Trophoblast cell (in vitro differentiated cells and primary cell): ENCODE measurements at regions not wholly inside any gene's neighbourhood (a gene's known extent, or its start where the extent isn't known, plus 50 kb on each side); places are given as distances from the start of the nearest gene placed in this dataset.

Experiments used
- DNase-seq, 2 donors: peaks; one replicate each; pipeline ENCODE4 v3.0.0-alpha.2; 2016
- H2AFZ ChIP-seq: 2 replicates; pipeline ENCODE4 v1.6.1; 2013; ENCODE audit warnings: low read length, moderate library complexity, mild to moderate bottlenecking; ENCODE audit not compliant: insufficient read depth, poor library complexity
- H2AK5ac ChIP-seq: 2 replicates; pipeline ENCODE4 v1.6.1; 2013; ENCODE audit warnings: mild to moderate bottlenecking, low read length
- H2BK120ac ChIP-seq: 2 replicates; pipeline ENCODE4 v1.6.1; 2013; ENCODE audit warnings: low read length, mild to moderate bottlenecking, moderate library complexity; ENCODE audit not compliant: insufficient read depth, poor library complexity
- H2BK12ac ChIP-seq: 2 replicates; pipeline ENCODE4 v1.6.1; 2013; ENCODE audit warnings: mild to moderate bottlenecking, low read length, moderate library complexity
- H2BK5ac ChIP-seq: 2 replicates; pipeline ENCODE4 v1.6.1; 2013; ENCODE audit warnings: low read length, low read depth, moderate library complexity, mild to moderate bottlenecking; ENCODE audit not compliant: poor library complexity
- H3K14ac ChIP-seq: 2 replicates; pipeline ENCODE4 v1.6.1; 2013; ENCODE audit warnings: mild to moderate bottlenecking, low read length
- H3K18ac ChIP-seq: 2 replicates; pipeline ENCODE4 v1.6.1; 2013; ENCODE audit warnings: mild to moderate bottlenecking, low read length
- H3K23ac ChIP-seq: 2 replicates; pipeline ENCODE4 v1.6.1; 2013; ENCODE audit warnings: low read length
- H3K27ac ChIP-seq: 2 replicates; pipeline ENCODE4 v1.5.1; 2013; ENCODE audit warnings: low read depth, mild to moderate bottlenecking, inconsistent platforms, low read length, moderate library complexity
- H3K27me3 ChIP-seq: 2 replicates; pipeline ENCODE4 v1.6.1; 2013; ENCODE audit warnings: inconsistent platforms, mild to moderate bottlenecking, low read length, moderate library complexity; ENCODE audit not compliant: insufficient read depth
- H3K36me3 ChIP-seq, 2 experiments: 1 replicate in 1 of 2; 2 replicates in 1 of 2; pipeline ENCODE4 v1.6.1; 2013; ENCODE audit warnings: low read length in 2 of 2, mild to moderate bottlenecking in 2 of 2, moderate library complexity in 1 of 2; ENCODE audit not compliant: insufficient read depth in 2 of 2, control insufficient read depth in 1 of 2
- H3K4ac ChIP-seq: 2 replicates; pipeline ENCODE4 v1.6.1; 2013; ENCODE audit warnings: low read depth, mild to moderate bottlenecking, low read length, moderate library complexity
- H3K4me1 ChIP-seq, 2 experiments: 1 replicate in 1 of 2; 2 replicates in 1 of 2; pipeline ENCODE4 v1.6.1; 2013; ENCODE audit warnings: low read length in 2 of 2, mild to moderate bottlenecking in 2 of 2, moderate library complexity in 1 of 2; ENCODE audit not compliant: insufficient read depth in 2 of 2, control insufficient read depth in 1 of 2
- H3K4me2 ChIP-seq: 2 replicates; pipeline ENCODE4 v1.6.1; 2013; ENCODE audit warnings: inconsistent platforms, mild to moderate bottlenecking, low read length, moderate library complexity
- H3K4me3 ChIP-seq: 2 replicates; pipeline ENCODE4 v1.5.1; 2013; ENCODE audit warnings: mild to moderate bottlenecking, low read depth, low read length, inconsistent platforms
- H3K79me1 ChIP-seq: one replicate; pipeline ENCODE4 v1.6.1; 2013; ENCODE audit warnings: low read length
- H3K79me2 ChIP-seq: 2 replicates; pipeline ENCODE4 v1.6.1; 2013; ENCODE audit warnings: low read length, mild to moderate bottlenecking; ENCODE audit not compliant: control insufficient read depth, insufficient read depth, poor library complexity
- H3K9ac ChIP-seq: 2 replicates; pipeline ENCODE4 v1.6.1; 2013; ENCODE audit warnings: mild to moderate bottlenecking, low read length
- H3K9me3 ChIP-seq: 2 replicates; pipeline ENCODE4 v1.6.1; 2013; ENCODE audit warnings: low read depth, mild to moderate bottlenecking, control low read depth, inconsistent platforms, low read length; ENCODE audit not compliant: insufficient read depth
- H4K12ac ChIP-seq: 2 replicates; pipeline ENCODE4 v1.6.1; 2013; ENCODE audit warnings: low read depth, mild to moderate bottlenecking, low read length, moderate library complexity
- H4K8ac ChIP-seq: 2 replicates; pipeline ENCODE4 v1.6.1; 2013; ENCODE audit warnings: low read depth, mild to moderate bottlenecking, low read length, moderate library complexity
- H4K91ac ChIP-seq: one replicate; pipeline ENCODE4 v1.6.1; 2013; ENCODE audit warnings: low read depth, mild to moderate bottlenecking, low read length, moderate library complexity
- WGBS: extraction: QIAGEN DNeasy Blood & Tissue Kit; methylation state at CpG from one replicate; pipeline ENCODE4 v1.1.7; 2013; ENCODE audit warnings: missing lambda C conversion rate; ENCODE audit not compliant: insufficient read length, insufficient coverage; ENCODE audit errors: extremely low coverage; 5-methylcytosine and 5-hydroxymethylcytosine counted together

DNA sequence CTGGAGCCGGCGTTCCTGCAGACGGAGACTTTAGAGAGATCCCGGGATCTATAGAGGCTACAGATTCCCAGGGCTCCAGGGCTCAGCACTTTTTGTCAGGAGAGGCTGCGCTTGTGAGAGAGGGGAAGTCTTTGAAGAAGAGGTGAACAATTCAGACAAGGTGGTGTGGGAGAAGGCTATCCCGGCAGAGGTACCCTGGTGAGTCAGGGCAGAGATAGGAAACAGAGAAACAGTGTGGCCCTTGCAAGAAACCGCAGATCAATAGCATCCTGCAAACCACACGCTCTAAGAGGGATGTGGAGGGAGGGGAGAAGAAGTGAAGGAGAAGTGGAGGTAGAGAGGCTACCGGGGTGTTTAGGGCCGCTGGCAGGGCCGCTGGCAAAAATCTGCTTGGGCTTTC lies 160.5 kb upstream of the APCDD1 start:
- no peak overlapping the region for H2BK120ac ChIP-seq
- H4K8ac ChIP-seq = no peak overlapping the region
- no peak overlapping the region for H3K27ac ChIP-seq
- H3K36me3 ChIP-seq = no peaks in the 10 kb centered on the region
- no CpG with 5 or more reads among the region's 11 CpGs for WGBS
- no peaks in the 10 kb centered on the region for H3K79me2 ChIP-seq
- no peak overlapping the region for H4K91ac ChIP-seq
- peaks cover 6% of the 10 kb centered on the region for H3K9me3 ChIP-seq
- H3K14ac ChIP-seq = no peak overlapping the region
- H3K18ac ChIP-seq = no peak overlapping the region
- H3K4me1 ChIP-seq = peaks cover 0 to 3% of the 10 kb centered on the region in 2 experiments
- no peak overlapping the region for H3K4me2 ChIP-seq
- H3K9ac ChIP-seq = no peak overlapping the region
- no peaks in the 10 kb centered on the region for H3K79me1 ChIP-seq
- no peak for DNase-seq
- H2AFZ ChIP-seq = no peak overlapping the region
- no peak overlapping the region for H2BK12ac ChIP-seq
- no peak overlapping the region for H3K4ac ChIP-seq
- H3K23ac ChIP-seq = no peak overlapping the region
- H4K12ac ChIP-seq = no peak overlapping the region
- no peak overlapping the region for H2BK5ac ChIP-seq
- no peak overlapping the region for H3K4me3 ChIP-seq
- H2AK5ac ChIP-seq = no peak overlapping the region
- no peaks in the 10 kb centered on the region for H3K27me3 ChIP-seq

DNA sequence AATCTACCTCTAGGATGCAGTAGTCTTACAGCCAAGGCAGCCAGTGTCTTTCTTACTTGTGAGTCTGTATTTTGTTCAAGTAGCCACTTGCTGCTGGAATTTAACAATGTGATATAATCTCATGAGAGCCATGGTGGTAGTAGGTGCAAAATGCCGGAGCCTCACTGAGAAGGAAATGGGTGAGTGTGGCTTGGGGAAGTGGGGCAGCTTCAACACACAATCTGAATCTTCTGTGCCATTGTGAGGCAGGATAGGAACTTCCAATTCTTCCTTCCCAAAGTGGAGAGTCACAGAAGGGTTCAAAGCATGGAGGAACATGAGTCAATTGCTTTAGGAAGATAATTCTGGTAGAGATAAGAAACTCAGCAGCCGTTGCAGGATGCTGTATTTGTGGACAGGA lies 158.7 kb upstream of the APCDD1 start:
- H3K14ac ChIP-seq = no peak overlapping the region
- no peak overlapping the region for H3K27ac ChIP-seq
- H3K4me1 ChIP-seq = no peaks in the 10 kb centered on the region
- no peak overlapping the region for H4K91ac ChIP-seq
- no peak overlapping the region for H2AFZ ChIP-seq
- H4K8ac ChIP-seq = no peak overlapping the region
- no peaks in the 10 kb centered on the region for H3K79me2 ChIP-seq
- H3K9me3 ChIP-seq = peaks cover 2% of the 10 kb centered on the region
- no peaks in the 10 kb centered on the region for H3K27me3 ChIP-seq
- no peak overlapping the region for H3K4ac ChIP-seq
- H2BK12ac ChIP-seq = no peak overlapping the region
- DNase-seq = no peak
- H3K4me2 ChIP-seq = no peak overlapping the region
- H4K12ac ChIP-seq = no peak overlapping the region
- H3K4me3 ChIP-seq = no peak overlapping the region
- H2BK120ac ChIP-seq = no peak overlapping the region
- no peak overlapping the region for H3K23ac ChIP-seq
- no peak overlapping the region for H3K18ac ChIP-seq
- H3K36me3 ChIP-seq = no peaks in the 10 kb centered on the region
- H3K9ac ChIP-seq = no peak overlapping the region
- no peaks in the 10 kb centered on the region for H3K79me1 ChIP-seq
- H2AK5ac ChIP-seq = no peak overlapping the region
- WGBS = no CpG with 5 or more reads among the region's 2 CpGs
- no peak overlapping the region for H2BK5ac ChIP-seq

DNA sequence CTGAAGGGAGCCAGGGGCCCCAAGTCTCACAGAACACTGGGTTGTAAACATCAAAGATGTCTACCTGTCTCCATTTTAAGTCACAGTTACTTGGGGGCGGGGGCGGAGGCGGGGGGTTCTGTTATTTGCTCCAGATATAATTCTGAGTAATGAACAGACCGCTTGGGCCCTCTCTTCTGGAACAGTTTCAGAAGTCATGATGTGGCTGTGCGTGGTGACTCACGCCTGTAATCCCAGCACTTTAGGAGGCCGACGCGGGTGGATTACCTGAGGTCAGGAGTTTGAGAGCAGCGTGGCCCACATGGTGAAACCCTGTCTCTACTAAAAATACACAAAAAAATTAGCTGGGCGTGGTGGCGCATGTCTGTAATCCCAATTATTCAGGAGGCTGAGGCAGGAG lies 157.9 kb upstream of the APCDD1 start:
- DNase-seq = no peak
- no peaks in the 10 kb centered on the region for H3K27me3 ChIP-seq
- no peak overlapping the region for H4K12ac ChIP-seq
- H3K18ac ChIP-seq = no peak overlapping the region
- H3K36me3 ChIP-seq = no peaks in the 10 kb centered on the region
- no peak overlapping the region for H3K4ac ChIP-seq
- H3K79me1 ChIP-seq = no peaks in the 10 kb centered on the region
- no peak overlapping the region for H2AK5ac ChIP-seq
- H2AFZ ChIP-seq = no peak overlapping the region
- no peak overlapping the region for H3K23ac ChIP-seq
- H3K79me2 ChIP-seq = no peaks in the 10 kb centered on the region
- no peak overlapping the region for H2BK12ac ChIP-seq
- no peak overlapping the region for H3K9ac ChIP-seq
- no peak overlapping the region for H3K27ac ChIP-seq
- H3K4me3 ChIP-seq = no peak overlapping the region
- WGBS = no CpG with 5 or more reads among the region's 12 CpGs
- no peak overlapping the region for H4K91ac ChIP-seq
- no peak overlapping the region for H2BK5ac ChIP-seq
- no peaks in the 10 kb centered on the region for H3K4me1 ChIP-seq
- H3K9me3 ChIP-seq = peaks cover 2% of the 10 kb centered on the region
- H4K8ac ChIP-seq = no peak overlapping the region
- no peak overlapping the region for H3K4me2 ChIP-seq
- no peak overlapping the region for H3K14ac ChIP-seq
- no peak overlapping the region for H2BK120ac ChIP-seq

DNA sequence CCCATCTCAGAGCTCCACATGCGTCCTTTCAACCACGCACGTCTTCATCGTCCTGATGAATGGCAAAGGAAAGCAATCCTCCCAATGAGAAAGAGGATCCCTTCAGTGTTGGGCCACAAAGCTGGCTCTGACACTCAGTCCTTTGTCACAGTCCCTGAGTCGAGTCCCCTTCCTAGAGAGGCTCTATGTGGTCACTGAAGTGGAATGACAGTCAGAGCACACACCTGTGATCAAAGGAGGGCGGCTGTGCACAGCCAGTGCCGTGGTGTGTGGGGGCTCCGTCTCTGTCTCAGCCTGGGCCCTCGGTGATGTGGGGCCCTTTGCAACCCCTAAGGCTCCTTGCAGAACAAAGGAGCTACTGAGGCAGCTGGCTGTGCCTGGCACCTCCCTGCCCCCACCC lies 157.3 kb upstream of the APCDD1 start:
- DNase-seq = no peak
- Histone ChIP-seq H2AK5ac (no peak overlapping the region), H4K91ac (no peak overlapping the region), H3K18ac (no peak overlapping the region), H3K79me1 (no peaks in the 10 kb centered on the region), H3K4me2 (no peak overlapping the region), H3K27me3 (no peaks in the 10 kb centered on the region), H3K14ac (no peak overlapping the region), H3K23ac (no peak overlapping the region), H3K9ac (no peak overlapping the region), H4K8ac (no peak overlapping the region), H3K79me2 (no peaks in the 10 kb centered on the region), H2BK12ac (no peak overlapping the region), H3K36me3 (no peaks in the 10 kb centered on the region), H3K4me1 (no peaks in the 10 kb centered on the region), H3K27ac (no peak overlapping the region), H3K9me3 (peaks cover 2% of the 10 kb centered on the region), H3K4ac (no peak overlapping the region), H3K4me3 (no peak overlapping the region), H2BK120ac (no peak overlapping the region), H2BK5ac (no peak overlapping the region), H4K12ac (no peak overlapping the region), H2AFZ (no peak overlapping the region)
- WGBS = no CpG with 5 or more reads among the region's 9 CpGs
